Breast epithelium (tissue), 4 donors: ENCODE measurements at regions not wholly inside any gene's neighbourhood (a gene's known extent, or its start where the extent isn't known, plus 50 kb on each side); places are given as distances from the start of the nearest gene placed in this dataset.

Experiments used
- DNase-seq, 2 donors: peaks; one replicate each; pipeline ENCODE4 v3.0.0-alpha.2; 2019; ENCODE audit warnings: low spot score in 2 of 2
- H3K27ac ChIP-seq, 2 donors: fragments of 200-600 bp; sonication (generic) in 1 of 2; one replicate each; pipeline ENCODE4 v1.5.1; 2016 to 2019; ENCODE audit warnings: mild to moderate bottlenecking in 1 of 2
- H3K27me3 ChIP-seq, 2 donors: fragments of 200-600 bp; sonication (generic) in 1 of 2; one replicate each; pipeline versions ENCODE4 v1.5.1 to v1.6.0; 2017 to 2019; ENCODE audit warnings: control low read depth in 1 of 2, mild to moderate bottlenecking in 1 of 2
- H3K36me3 ChIP-seq: fragments of 200-600 bp; one replicate; pipeline ENCODE4 v1.5.1; 2019
- H3K4me1 ChIP-seq, 2 donors: fragments of 200-600 bp; sonication (generic); one replicate each; pipeline ENCODE4 v1.5.1; 2016 to 2019; ENCODE audit warnings: control low read depth in 1 of 2
- H3K4me3 ChIP-seq, 3 donors: fragments of 200-600 bp; sonication (generic); 1 replicate in 2 of 3; 2 replicates in 1 of 3; pipeline ENCODE4 v1.5.1; 2016 to 2019; ENCODE audit warnings: mild to moderate bottlenecking in 3 of 3, moderate library complexity in 2 of 3
- H3K9me3 ChIP-seq, 2 donors: fragments of 200-600 bp; sonication (generic) in 1 of 2; one replicate each; pipeline ENCODE4 v1.5.1; 2016 to 2019; ENCODE audit warnings: control low read depth in 1 of 2
- POLR2A ChIP-seq: fragments of 450-650 bp; IDR thresholded peaks from one replicate; pipeline ENCODE4 v1.6.1; 2016; ENCODE audit warnings: antibody characterized with exemption, mild to moderate bottlenecking, moderate library complexity
- POLR2AphosphoS5 ChIP-seq, 3 donors: sonication (generic); formaldehyde crosslinking; IDR thresholded peaks; one replicate each; pipeline ENCODE4 v1.6.1; 2017; ENCODE audit warnings: antibody characterized with exemption in 3 of 3
- intact Hi-C: fragments of 100-400 bp; cut with DNase I; formaldehyde crosslinking; loops from one replicate; pipeline ENCODE4 v1.15.1; 2023; ENCODE audit warnings: low total_unique reads
- TF ChIP-seq, protein P1 (sequence below), 3 donors: fragments of 450-650 bp; IDR thresholded peaks; one replicate each; pipeline ENCODE4 v1.5.1; 2016 to 2017; ENCODE audit warnings: antibody characterized with exemption in 3 of 3, mild to moderate bottlenecking in 3 of 3, moderate library complexity in 3 of 3

DNA sequence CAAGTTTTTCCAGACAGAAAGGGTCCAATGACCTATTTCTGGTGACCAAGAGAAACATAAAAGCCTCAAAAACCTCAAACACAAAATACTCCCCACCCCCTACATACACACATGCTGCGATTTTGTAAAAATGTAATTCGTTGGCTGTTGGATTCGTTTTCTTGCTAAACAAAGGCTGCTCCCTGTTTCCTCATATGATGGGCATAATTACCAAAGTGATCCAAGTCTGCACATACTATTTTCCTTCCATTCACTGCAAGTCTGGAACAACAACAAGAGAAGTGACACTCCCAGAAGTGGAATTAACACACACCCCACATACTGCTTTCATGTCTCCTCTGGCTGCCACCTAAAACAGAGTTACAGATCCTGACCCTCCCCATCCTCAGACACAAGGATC, 131.9 kb downstream of the RAP2A start:
- no peak for DNase-seq
- Histone ChIP-seq H3K4me1 (peaks cover 0 to 4% of the 10 kb centered on the region in 2 donors), H3K4me3 (no peak overlapping the region), H3K9me3 (no peaks in the 10 kb centered on the region), H3K36me3 (no peaks in the 10 kb centered on the region), H3K27me3 (no peaks in the 10 kb centered on the region), H3K27ac (no peak overlapping the region)
- TF ChIP-seq POLR2AphosphoS5 (IDR thresholded peaks at IDR 0.05) (no peak), POLR2A (no peak)
- TF ChIP-seq, protein P1, sequence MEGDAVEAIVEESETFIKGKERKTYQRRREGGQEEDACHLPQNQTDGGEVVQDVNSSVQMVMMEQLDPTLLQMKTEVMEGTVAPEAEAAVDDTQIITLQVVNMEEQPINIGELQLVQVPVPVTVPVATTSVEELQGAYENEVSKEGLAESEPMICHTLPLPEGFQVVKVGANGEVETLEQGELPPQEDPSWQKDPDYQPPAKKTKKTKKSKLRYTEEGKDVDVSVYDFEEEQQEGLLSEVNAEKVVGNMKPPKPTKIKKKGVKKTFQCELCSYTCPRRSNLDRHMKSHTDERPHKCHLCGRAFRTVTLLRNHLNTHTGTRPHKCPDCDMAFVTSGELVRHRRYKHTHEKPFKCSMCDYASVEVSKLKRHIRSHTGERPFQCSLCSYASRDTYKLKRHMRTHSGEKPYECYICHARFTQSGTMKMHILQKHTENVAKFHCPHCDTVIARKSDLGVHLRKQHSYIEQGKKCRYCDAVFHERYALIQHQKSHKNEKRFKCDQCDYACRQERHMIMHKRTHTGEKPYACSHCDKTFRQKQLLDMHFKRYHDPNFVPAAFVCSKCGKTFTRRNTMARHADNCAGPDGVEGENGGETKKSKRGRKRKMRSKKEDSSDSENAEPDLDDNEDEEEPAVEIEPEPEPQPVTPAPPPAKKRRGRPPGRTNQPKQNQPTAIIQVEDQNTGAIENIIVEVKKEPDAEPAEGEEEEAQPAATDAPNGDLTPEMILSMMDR (IDR thresholded peaks at IDR 0.05): no peak
- intact Hi-C loops: no loop called here

DNA sequence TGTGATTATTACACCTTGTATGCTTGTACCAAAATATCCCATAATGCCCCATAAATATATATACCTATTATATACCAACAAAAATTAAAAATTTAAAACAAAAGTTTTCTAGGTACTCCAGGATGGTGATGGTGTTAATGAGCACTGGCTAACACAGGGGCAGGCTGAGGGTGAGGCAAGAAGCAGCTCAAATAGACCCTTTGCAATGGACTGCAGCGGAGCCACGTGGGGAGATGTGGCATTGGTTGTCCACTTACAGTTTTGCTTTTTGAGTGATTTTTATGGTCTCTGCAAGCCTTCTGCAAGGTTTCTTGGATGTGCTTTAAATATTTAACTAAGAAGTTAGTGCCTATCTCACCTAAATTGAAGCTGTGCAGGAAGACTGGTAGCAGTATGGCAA, 132.9 kb downstream of the RAP2A start:
- Histone ChIP-seq H3K4me1 (peaks cover 0 to 4% of the 10 kb centered on the region in 2 donors), H3K36me3 (no peaks in the 10 kb centered on the region), H3K27ac (no peak overlapping the region), H3K4me3 (no peak overlapping the region), H3K9me3 (no peaks in the 10 kb centered on the region), H3K27me3 (no peaks in the 10 kb centered on the region)
- no peak for DNase-seq
- no peak for TF ChIP-seq POLR2A
- no peak for TF ChIP-seq POLR2AphosphoS5 (IDR thresholded peaks at IDR 0.05)
- TF ChIP-seq, protein P1 (IDR thresholded peaks at IDR 0.05): no peak
- intact Hi-C loops: no loop called here

DNA sequence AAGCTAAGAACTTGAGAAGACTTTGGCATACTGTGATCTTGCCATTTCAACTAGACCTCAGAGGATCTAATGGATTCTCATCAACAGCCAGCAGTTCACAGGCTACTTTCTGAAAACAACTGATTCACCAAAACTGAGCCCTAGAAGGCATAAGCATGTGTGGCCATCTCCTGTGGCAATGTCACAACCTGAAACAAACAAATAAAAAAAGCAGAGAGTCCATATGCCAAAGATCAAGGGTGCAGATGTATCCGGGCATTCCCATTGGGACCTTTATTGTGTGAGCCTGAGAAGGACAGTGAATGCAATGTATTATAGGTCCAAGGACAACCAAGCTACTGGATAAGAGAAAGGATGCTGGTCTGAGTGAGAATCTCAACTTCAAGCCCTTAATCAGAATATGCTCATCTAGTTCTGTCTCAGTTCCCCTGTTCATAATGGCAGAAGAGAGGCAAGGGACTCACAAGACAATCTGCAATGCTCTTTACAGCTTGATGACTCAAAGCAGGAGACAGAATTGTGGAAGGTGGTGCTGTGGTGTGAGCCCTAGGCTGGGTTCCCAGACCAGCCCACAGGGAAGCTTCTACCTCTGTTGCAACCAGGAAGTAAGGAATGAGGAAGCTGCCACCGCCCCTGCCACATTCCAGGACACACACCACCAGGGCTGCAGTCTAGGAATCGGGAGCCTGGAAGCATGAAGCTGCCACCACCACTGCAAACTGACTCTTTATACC, 133.7 kb downstream of the RAP2A start:
- H3K9me3 ChIP-seq: no peaks in the 10 kb centered on the region
- intact Hi-C loops: no loop called here
- H3K4me1 ChIP-seq: peaks cover 0 to 4% of the 10 kb centered on the region in 2 donors
- TF ChIP-seq POLR2A (no peak), POLR2AphosphoS5 (IDR thresholded peaks at IDR 0.05) (no peak)
- TF ChIP-seq, protein P1 (IDR thresholded peaks at IDR 0.05): no peak
- H3K4me3 ChIP-seq: no peak overlapping the region
- H3K27ac ChIP-seq: no peak overlapping the region
- no peaks in the 10 kb centered on the region for H3K27me3 ChIP-seq
- DNase-seq: peak; percentile 54 to 75
- no peaks in the 10 kb centered on the region for H3K36me3 ChIP-seq

DNA sequence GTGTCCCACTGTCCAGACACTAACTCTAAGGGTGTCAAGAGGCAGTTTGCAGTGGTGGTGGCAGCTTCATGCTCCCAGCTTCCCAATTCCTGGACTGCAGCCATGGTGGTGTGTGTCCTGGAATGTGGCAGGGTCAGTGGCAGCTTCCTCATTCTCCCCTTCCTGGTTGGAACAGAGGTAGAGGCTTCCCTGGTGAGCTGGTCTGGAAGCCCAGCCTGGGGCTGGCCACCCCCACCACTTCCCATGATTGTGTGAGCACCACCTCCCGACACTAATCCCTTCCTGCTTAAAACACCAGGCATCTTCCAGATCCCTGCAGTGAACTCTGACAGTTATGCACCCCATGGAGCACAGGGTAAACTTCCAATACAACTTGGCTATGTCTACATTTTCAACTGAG, 134.9 kb downstream of the RAP2A start:
- H3K9me3 ChIP-seq: no peaks in the 10 kb centered on the region
- intact Hi-C loops: no loop called here
- TF ChIP-seq POLR2AphosphoS5 (IDR thresholded peaks at IDR 0.05): no peak
- no peak overlapping the region for H3K27ac ChIP-seq
- H3K4me1 ChIP-seq: peaks cover 0 to 4% of the 10 kb centered on the region in 2 donors
- H3K36me3 ChIP-seq: no peaks in the 10 kb centered on the region
- no peaks in the 10 kb centered on the region for H3K27me3 ChIP-seq
- peak in 1 of 2 donors; percentile 21 for DNase-seq
- H3K4me3 ChIP-seq: no peak overlapping the region

DNA sequence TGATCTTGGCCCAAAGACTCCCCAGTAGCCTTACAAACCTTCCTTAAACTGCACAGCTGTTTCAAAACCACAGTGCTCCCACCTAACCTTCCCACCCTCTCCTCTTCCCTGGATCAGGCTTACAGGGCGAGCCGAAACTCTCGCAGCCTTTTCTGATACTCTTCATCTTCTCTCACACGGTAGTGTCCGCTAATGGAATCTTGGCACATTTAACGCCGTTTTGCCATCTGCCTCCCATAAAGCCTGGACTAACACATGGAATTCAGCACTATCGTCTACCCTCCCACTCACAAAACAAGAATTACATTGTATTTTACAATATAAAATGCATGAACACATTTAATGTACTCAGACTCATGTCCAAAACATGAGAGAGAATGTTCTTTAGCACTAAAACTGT, 135.9 kb downstream of the RAP2A start:
- intact Hi-C loops: no loop called here
- H3K4me3 ChIP-seq: no peak overlapping the region
- no peaks in the 10 kb centered on the region for H3K27me3 ChIP-seq
- H3K36me3 ChIP-seq: no peaks in the 10 kb centered on the region
- no peak for DNase-seq
- TF ChIP-seq POLR2AphosphoS5 (IDR thresholded peaks at IDR 0.05) (no peak), POLR2A (no peak)
- TF ChIP-seq, protein P1 (IDR thresholded peaks at IDR 0.05): no peak
- peaks cover 0 to 4% of the 10 kb centered on the region in 2 donors for H3K4me1 ChIP-seq
- no peak overlapping the region for H3K27ac ChIP-seq
- H3K9me3 ChIP-seq: no peaks in the 10 kb centered on the region
